Osteoblast (primary cell): ENCODE measurements at regions not wholly inside any gene's neighbourhood (a gene's known extent, or its start where the extent isn't known, plus 50 kb on each side); places are given as distances from the start of the nearest gene placed in this dataset.

Source experiments
- DNase-seq: peaks from one replicate; pipeline ENCODE4 v3.0.0; 2011; ENCODE audit warnings: low spot score, mixed read lengths; ENCODE audit not compliant: insufficient read length; ENCODE audit errors: missing footprints
- H2AFZ ChIP-seq: 2 replicates; pipeline ENCODE4 v1.6.0; 2011; ENCODE audit warnings: mild to moderate bottlenecking, low read length
- H3K27ac ChIP-seq: 2 replicates; pipeline ENCODE4 v1.5.1; 2011; ENCODE audit warnings: mild to moderate bottlenecking, low read depth, low read length, moderate library complexity
- H3K27me3 ChIP-seq: 2 replicates; pipeline ENCODE4 v1.6.0; 2012; ENCODE audit warnings: mild to moderate bottlenecking, control low read depth, inconsistent platforms, low read length, moderate library complexity; ENCODE audit not compliant: insufficient read depth
- H3K36me3 ChIP-seq: 2 replicates; pipeline ENCODE4 v1.5.1; 2011; ENCODE audit warnings: mild to moderate bottlenecking, low read length, control low read depth, moderate library complexity; ENCODE audit not compliant: insufficient read depth
- H3K4me1 ChIP-seq: 2 replicates; pipeline ENCODE4 v1.5.1; 2011; ENCODE audit warnings: mild to moderate bottlenecking, low read length, control low read depth, moderate library complexity; ENCODE audit not compliant: insufficient read depth
- H3K4me2 ChIP-seq: 2 replicates; pipeline ENCODE4 v1.6.0; 2011; ENCODE audit warnings: mild to moderate bottlenecking, low read length; ENCODE audit not compliant: insufficient read depth
- H3K4me3 ChIP-seq: fragments of 200-600 bp; sonication (generic); 3 replicates; pipeline ENCODE4 v1.5.1; 2012; ENCODE audit warnings: mild to moderate bottlenecking, low read length, inconsistent platforms; ENCODE audit not compliant: insufficient read depth
- H3K79me2 ChIP-seq: 2 replicates; pipeline ENCODE4 v1.6.0; 2012; ENCODE audit warnings: mild to moderate bottlenecking, low read length, control low read depth, inconsistent platforms; ENCODE audit not compliant: insufficient read depth
- H3K9me3 ChIP-seq: 2 replicates; pipeline ENCODE4 v1.5.1; 2011; ENCODE audit warnings: low read depth, low read length, control low read depth
- H4K20me1 ChIP-seq: 2 replicates; pipeline ENCODE4 v1.6.0; 2012; ENCODE audit warnings: mild to moderate bottlenecking, low read length, control low read depth; ENCODE audit not compliant: insufficient read depth
- CTCF ChIP-seq: IDR thresholded peaks from 2 replicates; pipeline ENCODE4 v1.5.1; 2011; ENCODE audit warnings: mild to moderate bottlenecking, low read depth, low read length, moderate library complexity; ENCODE audit errors: extremely low read depth

DNA sequence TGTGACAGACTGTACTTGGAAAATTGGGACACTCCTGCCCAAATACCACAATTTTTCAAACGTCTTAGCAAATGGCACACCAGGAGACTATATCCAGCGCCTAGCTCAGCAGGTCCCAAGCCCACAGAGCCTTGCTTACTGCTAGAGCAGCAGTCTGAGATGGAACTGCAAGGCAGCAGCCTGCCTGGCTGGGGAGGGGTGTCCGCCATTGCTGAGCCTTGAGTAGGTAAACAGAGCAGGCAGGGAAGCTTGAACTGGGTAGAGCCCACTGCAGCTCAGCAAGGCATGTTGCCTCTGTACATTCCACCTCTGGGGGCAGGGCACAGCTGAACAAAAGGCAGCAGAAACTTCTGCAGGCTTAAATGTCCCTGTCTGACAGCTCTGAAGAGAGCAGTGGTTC lies 1003.3 kb upstream of the MAP3K7 start:
- H3K27ac ChIP-seq: no peak overlapping the region
- H3K79me2 ChIP-seq: no peaks in the 10 kb centered on the region
- H3K4me2 ChIP-seq: no peak overlapping the region
- no peak overlapping the region for H2AFZ ChIP-seq
- no peaks in the 10 kb centered on the region for H4K20me1 ChIP-seq
- H3K27me3 ChIP-seq: no peaks in the 10 kb centered on the region
- no peak for DNase-seq
- H3K36me3 ChIP-seq: no peaks in the 10 kb centered on the region
- H3K9me3 ChIP-seq: no peaks in the 10 kb centered on the region
- H3K4me1 ChIP-seq: no peaks in the 10 kb centered on the region
- no peak overlapping the region for H3K4me3 ChIP-seq
- no peak for TF ChIP-seq CTCF

DNA sequence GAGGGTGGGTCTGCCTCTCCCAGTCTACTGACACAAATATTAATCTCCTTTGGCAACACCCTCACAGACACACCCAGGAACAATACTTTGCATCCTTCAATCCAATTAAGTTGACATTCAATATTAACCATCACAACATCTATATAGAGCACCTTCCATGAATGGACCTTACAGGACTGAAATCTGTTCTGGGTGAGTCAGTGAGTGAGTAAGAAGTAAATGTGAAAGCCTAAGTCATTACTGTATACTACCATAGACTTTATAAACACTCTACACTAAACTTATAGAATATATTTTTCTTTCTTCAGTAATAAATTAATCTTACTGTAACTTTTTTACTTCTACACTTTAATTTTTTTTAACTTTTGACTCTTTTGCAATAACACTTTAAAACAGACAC lies 993.8 kb upstream of the MAP3K7 start:
- peaks cover 2% of the 10 kb centered on the region for H3K9me3 ChIP-seq
- DNase-seq: no peak
- H3K4me1 ChIP-seq: no peaks in the 10 kb centered on the region
- H3K79me2 ChIP-seq: no peaks in the 10 kb centered on the region
- H2AFZ ChIP-seq: no peak overlapping the region
- H3K4me2 ChIP-seq: no peak overlapping the region
- no peaks in the 10 kb centered on the region for H3K27me3 ChIP-seq
- no peaks in the 10 kb centered on the region for H3K36me3 ChIP-seq
- no peaks in the 10 kb centered on the region for H4K20me1 ChIP-seq
- no peak for TF ChIP-seq CTCF
- no peak overlapping the region for H3K4me3 ChIP-seq
- no peak overlapping the region for H3K27ac ChIP-seq

- Histone ChIP-seq H4K20me1 (no peaks in the 10 kb centered on the region), H3K4me3 (no peak overlapping the region), H3K4me1 (no peaks in the 10 kb centered on the region), H3K27ac (no peak overlapping the region), H2AFZ (no peak overlapping the region), H3K27me3 (no peaks in the 10 kb centered on the region), H3K9me3 (peaks cover 2% of the 10 kb centered on the region), H3K36me3 (no peaks in the 10 kb centered on the region), H3K79me2 (no peaks in the 10 kb centered on the region), H3K4me2 (no peak overlapping the region)
- DNase-seq: no peak
- TF ChIP-seq CTCF: no peak
These were observed 988.2 kb upstream of the MAP3K7 start for GRCh38 chr6:91575032-91575431.

DNA sequence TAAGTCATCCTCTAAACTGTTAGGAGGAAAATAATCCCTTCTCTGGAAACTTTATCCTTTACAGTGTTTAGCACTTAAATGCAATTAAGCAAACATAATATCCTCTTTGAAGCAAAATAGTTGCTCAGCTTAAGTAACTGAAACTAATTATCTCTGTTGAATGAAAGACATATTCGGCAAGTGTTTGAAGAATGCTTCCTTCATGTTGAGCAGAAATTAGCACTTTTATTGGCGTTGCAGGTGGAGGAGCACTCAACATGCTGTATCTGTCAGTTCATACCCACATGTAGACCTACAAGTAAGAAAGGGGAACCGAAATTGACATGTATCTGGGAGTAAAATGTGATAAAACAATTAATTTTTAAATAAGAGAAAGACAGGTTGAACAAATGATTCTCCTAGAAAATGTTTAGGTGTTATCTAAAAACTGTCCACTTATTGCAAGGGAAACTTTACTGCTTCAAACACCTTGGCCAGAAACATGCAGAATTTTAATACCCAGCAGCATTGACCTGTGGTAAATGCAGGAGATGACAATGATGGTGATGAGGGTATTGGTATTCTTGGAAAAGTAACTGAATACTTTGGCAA lies 987.0 kb upstream of the MAP3K7 start:
- Histone ChIP-seq H3K27ac (no peak overlapping the region), H3K4me1 (no peaks in the 10 kb centered on the region), H2AFZ (no peak overlapping the region), H3K36me3 (no peaks in the 10 kb centered on the region), H3K9me3 (peaks cover 2% of the 10 kb centered on the region), H4K20me1 (no peaks in the 10 kb centered on the region), H3K79me2 (no peaks in the 10 kb centered on the region), H3K4me2 (no peak overlapping the region), H3K27me3 (no peaks in the 10 kb centered on the region), H3K4me3 (no peak overlapping the region)
- TF ChIP-seq CTCF: no peak
- DNase-seq: no peak
